ENCODE measurements at regions not wholly inside any gene's neighbourhood (a gene's known extent, or its start where the extent isn't known, plus 50 kb on each side); places are given as distances from the start of the nearest gene placed in this dataset.
A peak's percentile ranks its signal among the peaks of the same experiment; 100 is the strongest.

DNA sequence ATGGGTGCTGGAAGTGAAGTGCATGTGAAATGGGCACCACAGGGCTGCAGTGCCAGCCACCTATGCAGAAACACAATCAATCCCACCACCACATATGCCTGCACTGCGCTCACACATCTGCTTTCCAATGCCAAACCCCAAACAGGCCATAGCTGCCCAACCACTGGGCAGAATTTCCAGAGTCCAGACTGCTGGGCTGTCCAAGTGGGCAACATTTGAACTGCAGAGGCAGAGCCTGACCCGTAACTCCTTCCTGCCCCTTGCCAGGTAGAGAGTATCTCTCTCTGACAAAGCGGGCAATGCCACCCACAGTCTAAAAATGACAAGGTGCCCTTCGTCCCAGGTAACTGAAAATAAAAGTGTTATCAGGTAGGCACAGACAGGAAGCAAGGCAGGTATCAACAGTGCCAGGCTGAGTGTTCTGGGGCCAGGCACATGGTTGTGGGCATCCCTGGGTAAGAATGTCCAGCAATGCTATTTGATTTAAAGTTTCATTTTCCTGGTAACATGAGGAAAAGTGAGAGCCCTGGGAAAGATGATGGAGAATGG is 79.5 kb downstream of the FOXA2 start:
- DNase-seq = no peak

DNA sequence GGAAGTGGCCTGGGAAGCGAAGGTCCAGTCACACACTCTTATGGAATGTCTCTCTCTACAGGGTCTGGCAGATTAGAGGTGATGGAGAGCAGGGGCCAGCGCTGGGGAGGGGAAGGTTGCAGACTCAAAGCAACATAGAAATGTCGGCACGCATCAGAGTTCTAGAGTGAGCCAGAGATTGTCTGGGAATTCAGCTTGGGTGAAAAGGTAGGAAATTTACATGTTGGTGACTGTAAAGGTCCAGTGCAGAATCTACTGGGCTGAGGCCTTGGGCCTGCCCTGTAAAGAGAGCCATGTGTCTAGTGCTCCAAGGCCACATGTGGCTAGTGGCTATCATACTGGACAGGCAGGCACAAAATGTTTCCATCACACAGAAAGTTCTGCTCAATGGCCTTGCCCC is 80.8 kb downstream of the FOXA2 start:
- no peak for DNase-seq

DNA sequence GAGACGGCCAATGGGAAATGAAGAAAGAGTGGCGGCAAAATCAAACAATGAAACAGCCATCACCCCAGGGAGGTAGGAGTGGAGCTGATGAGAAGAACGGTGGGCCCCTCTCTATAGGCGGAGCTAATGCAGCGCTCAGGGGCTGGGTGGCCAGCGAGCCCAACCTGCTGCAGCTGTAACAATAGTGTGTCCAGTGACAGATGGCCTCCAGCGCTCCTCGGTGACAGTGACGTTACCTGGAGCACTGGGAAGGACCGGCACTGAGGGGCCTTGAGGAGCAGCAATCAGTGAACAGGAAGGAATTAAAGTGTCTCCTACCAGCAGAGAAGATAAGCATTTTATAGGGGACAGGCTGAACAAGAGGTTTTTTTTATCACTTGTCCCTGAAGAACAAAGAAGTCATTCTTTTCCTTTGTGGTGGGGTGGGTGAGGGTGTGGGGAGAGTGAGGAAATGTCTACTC is 81.6 kb downstream of the FOXA2 start:
- peak; percentile 25 for DNase-seq

DNA sequence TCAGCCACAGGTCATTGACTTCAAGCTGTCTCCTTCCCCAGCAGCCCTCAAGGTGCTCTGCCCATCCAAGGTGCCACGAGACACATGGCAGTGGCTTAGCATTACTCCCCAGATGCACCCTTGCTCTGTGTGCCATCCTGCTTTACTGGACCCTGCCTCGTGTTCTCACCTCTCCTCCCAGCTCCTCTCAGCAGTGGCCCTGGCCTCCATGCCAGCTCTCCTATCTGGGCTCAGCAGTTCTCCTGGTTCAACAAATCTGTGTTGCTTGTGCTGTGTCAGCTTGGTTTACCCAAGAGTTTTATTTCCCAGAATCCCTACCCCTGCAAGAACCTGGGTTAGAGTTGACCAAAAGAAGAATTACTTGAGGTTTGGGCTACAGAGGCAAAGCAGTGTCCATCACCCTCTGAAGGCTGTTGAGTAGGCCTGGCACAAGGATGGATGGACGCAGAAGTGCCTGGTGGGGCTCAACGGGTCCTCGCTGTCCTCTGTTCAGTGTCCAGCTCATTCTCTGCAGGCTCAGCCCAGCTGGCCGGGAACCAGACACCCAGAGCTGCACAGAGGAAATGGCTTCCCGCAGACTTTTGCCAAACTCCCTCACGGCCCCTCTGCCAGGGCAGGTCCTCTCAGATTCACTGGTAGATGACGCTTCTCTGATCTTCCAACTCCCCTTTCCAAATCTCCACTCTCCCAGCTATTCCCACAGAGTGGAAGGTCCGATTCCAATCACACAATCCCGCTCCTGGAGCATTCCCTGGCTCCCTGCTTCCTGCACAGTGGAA is 82.6 kb downstream of the FOXA2 start:
- DNase-seq = no peak

DNA sequence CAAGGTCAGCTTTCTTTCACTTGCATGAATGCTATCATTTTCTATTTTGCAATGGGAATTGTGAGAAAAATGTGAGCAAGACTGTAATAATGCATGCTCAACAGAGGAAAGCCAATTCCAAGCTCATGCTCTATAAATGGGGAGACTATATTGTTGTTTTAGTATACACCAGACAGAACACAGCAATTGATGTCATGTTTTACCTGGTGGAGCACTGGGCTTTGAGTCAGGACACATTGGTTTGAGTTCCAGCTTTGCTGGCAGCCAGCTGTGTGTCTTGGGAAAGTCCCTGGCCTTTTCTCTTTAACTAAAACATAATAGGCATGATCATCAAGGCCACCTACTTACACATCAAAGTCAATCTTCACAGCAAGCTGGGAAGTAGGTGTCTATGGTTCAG is 83.3 kb downstream of the FOXA2 start:
- DNase-seq = no peak

DNA sequence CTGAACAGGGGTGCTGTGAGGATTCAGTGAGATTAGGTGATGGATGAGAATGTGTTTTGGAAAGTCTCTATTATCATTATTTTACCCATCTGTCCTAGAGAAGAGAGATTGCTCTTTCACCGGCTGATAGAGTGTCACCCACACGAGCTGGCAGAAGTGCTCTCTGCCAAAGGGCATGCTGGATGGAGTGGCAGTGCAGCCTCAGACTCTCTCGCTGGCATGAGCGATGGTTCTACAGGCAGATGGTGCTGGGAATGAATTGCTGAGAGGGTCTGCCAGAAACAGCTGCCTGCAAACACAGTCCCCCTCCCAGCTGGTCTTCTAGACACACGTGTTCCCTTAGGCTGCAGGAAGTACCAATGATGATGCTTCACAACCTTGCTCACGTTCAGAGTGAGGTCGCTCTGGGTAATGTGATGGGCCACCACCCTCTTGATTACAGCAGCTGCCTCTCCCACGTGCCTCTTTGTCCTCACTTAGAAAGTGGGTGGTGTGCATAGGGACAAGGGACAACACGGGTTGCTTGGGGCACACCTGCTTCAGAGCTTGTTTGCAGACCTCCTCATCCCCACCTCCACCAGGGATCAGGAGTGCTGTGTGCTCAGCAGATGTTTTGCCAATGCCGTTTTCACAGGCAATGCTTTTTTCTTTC is 84.7 kb downstream of the FOXA2 start:
- no peak for DNase-seq

DNA sequence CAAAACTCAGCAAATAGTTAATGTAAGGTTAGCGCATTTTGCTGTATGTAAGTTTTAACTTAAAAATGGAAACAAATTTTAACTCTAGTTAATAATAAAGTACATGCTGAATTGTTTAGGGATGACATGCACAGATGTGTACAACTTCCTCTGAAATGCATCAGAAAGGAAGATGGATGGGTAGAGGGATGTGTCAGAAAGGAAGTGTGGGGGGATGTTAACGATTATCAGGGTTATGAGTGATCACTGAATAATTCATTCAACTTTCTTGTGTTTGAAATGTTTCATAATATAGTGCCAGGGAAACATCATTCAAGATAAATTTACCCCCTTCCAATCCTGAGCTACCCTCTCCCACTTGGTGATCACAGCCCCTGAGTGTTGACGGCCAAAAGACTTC is 87.6 kb downstream of the FOXA2 start:
- DNase-seq = no peak

DNA sequence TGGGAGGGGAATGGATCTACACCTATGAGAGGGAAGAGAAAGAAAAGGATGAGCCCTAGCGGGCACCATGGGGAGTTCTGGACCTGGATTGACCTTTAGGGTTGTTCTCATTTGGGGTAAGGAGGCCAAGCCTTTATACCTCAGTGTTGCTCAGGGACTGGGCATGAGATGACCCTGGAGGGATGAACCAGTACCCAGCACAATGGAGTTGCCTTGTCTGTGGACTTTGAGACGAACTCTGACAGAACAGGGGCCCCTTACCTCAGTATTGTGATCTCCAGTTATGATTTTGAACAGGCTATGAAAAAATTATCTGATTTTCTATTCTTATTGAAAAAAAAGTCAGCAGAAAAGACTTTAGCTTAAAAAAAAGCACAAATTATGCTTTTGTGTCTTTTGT is 88.6 kb downstream of the FOXA2 start:
- no peak for DNase-seq

DNA sequence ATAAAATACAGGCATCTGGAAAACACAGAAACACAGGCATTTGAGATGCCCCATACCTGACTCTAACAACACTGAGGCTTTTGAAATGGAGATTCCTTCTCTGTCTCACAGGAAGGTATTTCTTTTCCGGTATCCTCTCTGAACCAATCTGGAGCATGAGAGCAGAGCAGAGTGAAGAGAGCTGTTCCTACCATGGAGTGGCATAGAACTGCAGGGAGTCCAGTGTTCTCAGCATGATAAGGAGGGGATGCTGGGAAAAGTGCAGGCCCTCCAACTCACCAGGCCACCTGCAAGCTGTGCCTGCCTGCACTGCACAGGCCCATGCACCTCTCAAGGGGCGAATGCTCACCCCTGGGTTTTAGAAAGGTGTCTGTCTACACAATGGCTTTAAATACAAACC is 89.2 kb downstream of the FOXA2 start:
- DNase-seq = no peak

DNA sequence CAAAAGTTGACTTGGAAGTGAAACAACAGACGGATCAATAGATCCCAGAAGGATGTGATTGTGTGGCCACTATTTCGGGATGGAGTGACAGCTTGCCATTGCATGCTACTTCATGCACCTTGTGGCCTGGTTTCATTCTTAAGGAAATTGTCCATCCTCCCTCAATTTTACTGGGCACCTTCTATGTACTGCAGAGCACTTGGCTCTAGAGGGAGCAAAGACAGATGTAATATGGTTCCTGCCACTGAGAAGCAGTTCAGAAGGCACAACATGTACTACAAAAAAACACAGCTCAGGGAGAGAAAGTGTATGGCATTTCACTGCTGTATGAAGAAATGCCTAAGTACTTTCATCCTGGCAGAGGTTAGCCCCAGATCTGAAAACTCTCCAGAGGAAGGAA is 91.9 kb downstream of the FOXA2 start:
- DNase-seq = no peak

DNA sequence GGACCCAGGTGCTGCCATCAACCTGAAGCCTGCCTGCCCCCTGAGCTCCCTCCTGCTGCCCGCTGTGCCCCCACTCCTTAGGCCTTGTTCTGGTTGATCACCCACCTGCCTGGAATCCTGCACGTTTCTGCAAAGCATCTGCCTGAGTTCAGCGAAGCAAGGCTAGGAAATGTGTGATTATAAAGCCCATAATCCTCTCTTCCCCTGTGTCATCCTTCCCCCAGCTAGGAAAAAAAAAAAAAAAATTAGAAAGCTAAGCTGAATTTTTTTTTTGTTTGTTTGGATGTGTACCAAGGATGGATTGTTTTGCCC is 93.2 kb downstream of the FOXA2 start:
- no peak for DNase-seq

DNA sequence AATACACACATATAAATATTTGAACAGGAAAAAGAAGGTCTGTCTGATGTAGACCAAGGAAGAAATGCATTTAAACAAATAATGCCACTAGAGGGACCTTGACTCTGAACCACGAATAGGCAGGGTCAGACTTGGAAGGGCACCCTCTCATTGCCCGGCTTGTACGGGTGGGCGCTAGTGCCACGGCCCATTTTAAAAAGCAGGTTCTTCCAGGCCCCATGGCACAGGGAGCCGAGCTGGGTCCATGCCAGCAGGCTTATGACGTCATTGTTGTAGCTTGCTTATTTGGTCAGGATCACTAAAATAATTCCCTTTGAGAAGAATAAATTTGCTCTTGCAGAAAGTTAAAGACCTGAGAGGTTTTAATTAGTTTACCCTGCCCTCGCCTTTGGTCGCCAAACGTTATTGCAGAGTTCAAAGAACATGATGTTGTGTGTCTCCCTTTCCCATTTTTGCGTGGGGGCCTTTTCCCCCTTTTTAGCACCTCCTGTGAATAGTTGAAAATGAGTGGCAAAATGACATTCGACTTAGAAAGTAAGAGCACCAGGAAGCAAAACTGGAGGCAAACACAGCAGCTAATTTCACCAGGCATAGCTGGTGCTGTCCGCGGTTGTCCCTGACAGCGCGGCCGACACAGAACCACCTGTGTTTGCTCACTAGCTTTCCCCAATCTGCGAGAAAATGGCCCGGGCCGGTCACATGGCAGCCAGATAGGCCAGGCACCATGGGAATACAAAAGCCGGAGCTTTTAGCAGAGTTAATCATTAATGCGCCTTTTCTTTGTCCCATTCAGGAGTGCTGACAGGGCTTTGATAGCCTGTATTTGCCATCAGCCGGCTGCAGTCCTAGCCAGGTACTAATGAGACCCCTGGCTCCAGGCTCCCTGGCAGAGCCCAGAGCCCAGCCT is 93.8 kb downstream of the FOXA2 start:
- peak; percentile 90 for DNase-seq

DNA sequence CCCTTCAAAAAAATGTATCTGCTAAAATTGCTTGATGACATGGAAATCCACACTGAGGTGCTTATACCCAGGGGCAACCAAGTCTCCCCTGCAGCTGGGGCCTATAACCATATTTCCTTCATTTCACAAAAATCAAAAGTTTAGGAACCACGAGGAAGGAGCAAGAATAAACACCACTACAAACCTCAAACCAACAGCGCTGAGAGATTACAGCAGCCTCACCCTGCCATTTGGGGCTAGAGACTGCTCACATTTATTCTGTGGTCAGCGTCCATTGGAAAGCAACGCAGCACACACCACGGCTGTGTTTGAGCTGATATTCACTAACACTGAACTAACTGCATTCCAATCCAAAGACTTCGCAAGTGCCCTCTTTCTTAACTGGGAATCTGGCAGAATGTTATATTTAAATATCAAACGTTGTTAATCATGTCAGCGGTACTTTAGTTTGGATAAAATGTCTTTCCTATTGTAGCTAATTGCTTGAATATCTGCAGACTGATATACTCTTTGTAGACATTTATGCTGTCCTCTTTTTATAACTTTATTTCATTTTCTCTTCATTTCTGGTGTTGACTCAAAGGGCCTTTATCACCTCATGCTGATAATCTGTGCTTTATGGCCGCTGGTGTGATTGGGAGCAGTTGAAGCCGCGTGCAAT is 94.6 kb downstream of the FOXA2 start:
- DNase-seq = no peak

DNA sequence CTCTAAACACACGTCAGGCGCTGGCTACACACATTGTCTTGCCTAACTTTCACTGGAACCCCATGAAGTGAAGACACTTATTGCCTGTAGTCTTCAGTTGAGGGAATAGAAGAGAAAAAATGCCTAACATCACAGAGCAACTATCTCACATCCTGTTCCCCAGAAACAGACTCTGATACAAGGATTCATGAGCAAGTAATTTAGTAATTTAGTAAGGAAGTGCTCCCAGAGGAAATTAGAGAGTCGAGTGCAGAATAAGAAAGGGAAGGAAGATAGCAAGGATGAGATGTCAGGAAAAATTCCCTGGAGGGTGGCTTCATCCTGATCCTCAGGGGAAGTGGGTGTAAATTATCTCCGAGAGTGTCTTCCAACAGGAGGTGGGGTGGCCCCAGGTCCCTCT is 104.0 kb downstream of the FOXA2 start:
- DNase-seq = no peak

DNA sequence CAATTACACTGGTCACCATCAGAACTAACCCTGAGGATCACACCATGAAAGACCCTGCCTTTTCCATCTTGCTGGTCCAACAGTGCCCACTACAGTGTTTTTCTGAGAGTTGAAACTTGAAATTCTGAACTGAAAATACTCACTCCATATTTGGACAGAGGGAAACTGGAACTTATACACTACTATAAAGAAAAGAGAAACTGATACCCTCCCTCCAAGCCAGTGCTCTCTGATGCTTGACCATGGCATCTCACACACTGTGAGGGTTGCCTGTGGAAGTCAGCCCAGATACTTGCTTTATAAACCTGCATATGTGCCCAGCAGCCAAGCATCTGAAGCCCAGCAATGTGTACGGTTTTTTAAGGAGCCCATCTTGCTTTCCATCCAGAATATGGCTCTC is 108.7 kb downstream of the FOXA2 start:
- no peak for DNase-seq

DNA sequence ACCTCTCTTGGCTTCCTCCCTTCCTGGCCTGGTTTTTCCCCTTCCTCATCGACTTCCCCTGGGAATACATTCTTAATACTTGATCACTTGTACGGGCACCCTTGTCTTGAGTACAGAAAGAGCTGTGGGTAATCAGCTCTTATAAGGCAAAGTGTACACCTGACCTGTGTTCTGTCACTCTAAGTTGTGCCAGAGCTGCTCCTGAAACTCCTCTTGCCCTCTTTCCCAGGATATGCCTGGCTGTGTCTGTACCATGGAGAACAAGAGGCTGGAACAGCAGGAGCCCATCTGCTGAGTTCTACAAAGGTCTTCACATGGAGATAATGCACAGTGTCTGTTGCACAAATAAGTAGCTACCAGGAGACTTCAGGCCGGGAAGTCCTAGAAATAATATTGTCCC is 110.1 kb downstream of the FOXA2 start:
- DNase-seq = no peak

DNA sequence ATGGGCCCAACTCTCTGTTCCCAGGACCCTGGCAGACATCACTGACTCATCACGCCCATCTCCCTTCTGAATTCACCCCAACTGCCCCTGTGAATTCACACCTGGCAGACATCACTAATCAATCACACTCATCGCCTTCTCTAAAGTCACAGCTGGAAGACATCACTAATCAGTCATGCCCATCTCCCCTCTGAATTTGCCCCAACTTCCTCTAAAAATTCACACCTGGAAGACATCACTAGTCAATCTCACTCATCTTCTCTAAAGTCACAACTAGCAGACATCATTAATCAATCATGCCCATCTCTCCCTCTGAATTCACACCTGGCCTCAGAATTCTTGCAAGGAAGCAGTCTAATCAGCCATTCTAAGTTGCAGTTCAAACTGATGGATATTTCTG is 111.1 kb downstream of the FOXA2 start:
- DNase-seq = no peak

DNA sequence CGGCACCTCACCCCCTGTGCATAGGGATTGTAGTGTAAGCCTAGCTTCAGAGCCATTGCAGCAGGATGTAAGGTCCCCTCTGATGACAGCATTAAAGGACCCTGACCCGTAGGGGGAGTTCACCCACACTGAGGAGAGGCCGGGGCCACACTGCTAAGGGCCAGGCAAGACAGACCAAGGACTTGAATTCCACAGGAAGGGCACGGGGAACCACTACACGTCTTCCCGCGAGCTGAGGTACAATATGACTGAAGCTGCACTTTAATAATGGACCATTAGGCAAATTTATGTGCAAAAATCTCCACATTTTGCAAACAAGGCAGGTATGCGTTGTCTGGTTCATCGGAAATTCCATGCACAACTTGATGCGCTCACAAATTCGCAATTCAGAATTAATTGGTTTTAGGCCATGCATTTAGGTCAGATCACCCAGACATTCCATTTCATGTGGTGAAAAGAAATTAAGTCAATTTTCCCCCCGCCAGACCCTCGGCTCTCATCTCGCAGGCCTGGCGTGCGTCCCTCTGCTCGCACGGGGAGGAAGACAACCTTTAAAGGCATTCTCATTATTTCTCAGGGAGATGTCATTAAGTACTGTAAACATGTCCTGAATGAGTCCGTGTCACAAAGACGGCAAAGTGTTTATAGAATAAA is 111.8 kb downstream of the FOXA2 start:
- DNase-seq = no peak

DNA sequence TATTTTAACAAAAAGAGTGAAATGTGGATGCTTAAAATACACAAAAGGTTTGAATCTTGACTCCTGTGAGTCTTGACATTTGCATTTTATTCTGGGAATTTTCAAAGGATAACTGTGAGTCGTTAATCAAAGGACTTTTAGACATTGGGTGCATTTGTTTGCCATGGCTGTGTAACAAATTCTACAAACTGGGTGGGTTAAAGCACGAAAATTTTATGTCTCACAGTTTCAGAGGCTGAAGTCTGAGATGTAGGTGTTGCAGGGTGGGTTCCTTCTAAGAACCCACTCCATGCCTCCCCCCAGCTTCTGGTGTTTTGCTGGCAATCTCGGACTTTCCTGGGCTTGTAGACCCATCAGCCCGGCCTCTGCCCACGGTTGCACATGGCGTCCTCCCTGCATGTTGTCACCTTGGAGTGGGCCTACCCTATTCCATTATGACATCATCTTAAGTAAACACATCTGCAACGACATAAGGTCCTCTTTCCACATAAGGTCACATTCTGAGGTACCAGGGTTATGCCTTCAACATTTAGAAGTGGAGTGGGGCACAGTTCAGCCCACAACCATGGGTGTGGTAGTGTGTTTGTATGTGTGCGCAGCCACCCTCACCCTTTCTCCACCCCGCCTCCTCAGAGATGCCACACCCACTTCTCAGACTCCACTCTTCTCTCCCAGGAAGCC is 113.1 kb downstream of the FOXA2 start:
- no peak for DNase-seq

DNA sequence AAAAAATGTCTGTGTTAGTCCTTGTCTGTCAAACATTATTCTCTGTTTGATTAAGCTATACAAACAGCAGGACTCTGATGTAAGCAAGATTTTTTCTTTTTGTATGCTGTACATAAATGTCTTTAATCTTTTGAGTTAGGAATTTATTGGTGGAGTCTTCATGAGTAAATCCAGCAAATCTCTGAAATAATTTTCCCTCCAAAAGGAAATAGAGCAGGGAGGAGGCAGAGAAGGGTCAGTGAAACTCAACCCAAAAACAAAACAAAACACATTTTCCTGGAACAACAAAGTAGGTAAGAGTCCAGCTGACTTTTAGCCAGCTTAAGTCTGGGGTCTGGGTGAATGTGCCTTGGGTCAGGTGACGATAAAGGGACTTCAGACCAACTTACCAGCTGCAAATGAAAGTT is 113.7 kb downstream of the FOXA2 start:
- no peak for DNase-seq

DNA sequence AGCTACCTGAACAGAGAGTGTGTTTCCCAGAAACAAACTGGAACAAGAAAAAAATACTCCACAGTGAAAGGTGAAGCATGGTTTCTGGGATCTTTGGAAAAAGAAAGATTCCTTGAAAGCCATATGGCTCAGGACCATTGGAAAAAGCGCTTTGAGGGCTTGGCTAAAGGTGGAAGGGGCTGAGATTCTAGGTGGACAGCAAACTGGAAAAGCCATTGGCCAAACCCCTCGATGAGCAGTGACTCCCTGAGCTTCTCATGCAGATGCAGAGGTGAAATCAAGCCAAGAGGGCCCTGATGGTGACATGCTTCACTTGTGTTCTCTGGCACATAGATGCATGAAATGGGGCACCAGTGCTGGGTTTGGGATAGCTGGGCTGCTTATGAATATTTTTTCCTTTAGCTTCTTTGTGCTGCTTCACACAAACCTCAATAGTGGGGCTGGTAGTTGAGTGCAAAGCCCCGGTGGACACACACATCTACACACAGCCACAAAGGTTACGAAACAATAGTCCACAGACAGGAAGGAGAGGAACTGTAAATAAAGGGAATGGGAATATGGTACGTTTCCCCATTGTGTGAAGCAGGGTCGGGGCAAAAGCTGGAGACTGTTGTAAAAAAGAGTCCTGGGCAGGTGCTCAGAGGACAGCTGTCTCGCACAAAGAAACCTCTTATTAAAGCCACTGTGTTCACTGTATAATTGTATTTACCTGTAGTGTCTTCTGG is 117.8 kb downstream of the FOXA2 start:
- DNase-seq = no peak

Measured in NCI-H526 treated with DMSO at 0.1 percent for 48 hours (cell line).